Cardiac septum (tissue), 1 donor: ENCODE measurements at regions not wholly inside any gene's neighbourhood (a gene's known extent, or its start where the extent isn't known, plus 50 kb on each side); places are given as distances from the start of the nearest gene placed in this dataset.

ENCODE experiments used
- DNase-seq: peaks from one replicate; pipeline ENCODE4 v3.0.0-alpha.2; 2020; ENCODE audit warnings: low spot score
- intact Hi-C: fragments of 100-400 bp; cut with DNase I; formaldehyde crosslinking; loops from one replicate; pipeline ENCODE4 v1.14.0; 2022
- donor health status: DM: no; HTN: no; CAD: no.

- DNase-seq, result no peak
- intact Hi-C loops, result loop anchor here (5.0 to 10.0 kb wide), 2 partner anchors 416 to 879 kb away; no protein-coding TSS in a partner anchor
Measured at GRCh38 chr12:88993651-88994050, 358.6 kb downstream of the DUSP6 start.

- intact Hi-C loops, result loop anchor here (2.0 kb wide), 1 partner anchor 25 kb away; no protein-coding TSS in a partner anchor
- DNase-seq, result no peak
Measured at GRCh38 chr12:88986056-88986455, 366.2 kb downstream of the DUSP6 start.

- intact Hi-C loops, result loop anchor here (2.0 kb wide), 1 partner anchor 25 kb away; no protein-coding TSS in a partner anchor
- no peak for DNase-seq
Measured at GRCh38 chr12:88985631-88986030, 366.7 kb downstream of the DUSP6 start.

GRCh38 chr12:88985011-88985410 lies 367.3 kb downstream of the DUSP6 start:
- no peak for DNase-seq
- intact Hi-C loops, result no loop called here

- intact Hi-C loops, result no loop called here
- no peak for DNase-seq
Measured at GRCh38 chr12:88982694-88983093, 369.6 kb downstream of the DUSP6 start.

GRCh38 chr12:88977115-88977514 lies 375.2 kb downstream of the DUSP6 start:
- no peak for DNase-seq
- intact Hi-C loops, result no loop called here

GRCh38 chr12:88973998-88974397 lies 378.3 kb downstream of the DUSP6 start:
- intact Hi-C loops, result no loop called here
- DNase-seq, result no peak

- no peak for DNase-seq
- intact Hi-C loops, result no loop called here
Measured at GRCh38 chr12:88970740-88971139, 381.6 kb downstream of the DUSP6 start.

- intact Hi-C loops, result no loop called here
- DNase-seq, result no peak
Measured at GRCh38 chr12:88969127-88969526, 383.2 kb downstream of the DUSP6 start.

GRCh38 chr12:88960213-88960878 lies 380.1 kb upstream of the KITLG start:
- no peak for DNase-seq
- intact Hi-C loops, result loop anchor here (2.0 kb wide), 1 partner anchor 26 kb away; no protein-coding TSS in a partner anchor

GRCh38 chr12:88958946-88959345 lies 378.7 kb upstream of the KITLG start:
- intact Hi-C loops, result no loop called here
- DNase-seq, result no peak

GRCh38 chr12:88958153-88958552 lies 377.9 kb upstream of the KITLG start:
- DNase-seq, result no peak
- intact Hi-C loops, result no loop called here

- intact Hi-C loops, result no loop called here
- no peak for DNase-seq
Measured at GRCh38 chr12:88957358-88957757, 377.1 kb upstream of the KITLG start.

- intact Hi-C loops, result no loop called here
- no peak for DNase-seq
Measured at GRCh38 chr12:88955531-88955930, 375.3 kb upstream of the KITLG start.

- no peak for DNase-seq
- intact Hi-C loops, result no loop called here
Measured at GRCh38 chr12:88953029-88953586, 372.8 kb upstream of the KITLG start.

- no peak for DNase-seq
- intact Hi-C loops, result no loop called here
Measured at GRCh38 chr12:88952562-88952942, 372.3 kb upstream of the KITLG start.

GRCh38 chr12:88951860-88952561 lies 371.7 kb upstream of the KITLG start:
- DNase-seq, result no peak
- intact Hi-C loops, result no loop called here

GRCh38 chr12:88951177-88951576 lies 370.9 kb upstream of the KITLG start:
- no peak for DNase-seq

GRCh38 chr12:88947486-88948043 lies 367.3 kb upstream of the KITLG start:
- intact Hi-C loops, result no loop called here
- DNase-seq, result no peak

More at GRCh38 chr12:88951177-88951576, 370.9 kb upstream of the KITLG start:
- intact Hi-C loops, result no loop called here

- DNase-seq, result no peak
- intact Hi-C loops, result loop anchor here (1.0 kb wide), 1 partner anchor 49 kb away; no protein-coding TSS in a partner anchor
Measured at GRCh38 chr12:88946372-88946997, 366.2 kb upstream of the KITLG start.
